GM23248 (cell line): ENCODE measurements at regions not wholly inside any gene's neighbourhood (a gene's known extent, or its start where the extent isn't known, plus 50 kb on each side); places are given as distances from the start of the nearest gene placed in this dataset.

Experiments used
- EZH2 ChIP-seq: fragments of 200-600 bp; sonication (generic); IDR thresholded peaks from 2 replicates; pipeline ENCODE4 v1.6.1; 2018; ENCODE audit warnings: antibody characterized with exemption, mild to moderate bottlenecking; ENCODE audit not compliant: insufficient read depth, poor library complexity, severe bottlenecking
- EZH2phosphoT487 ChIP-seq: fragments of 200-600 bp; sonication (generic); IDR thresholded peaks from 2 replicates; pipeline ENCODE4 v1.6.1; 2018; ENCODE audit warnings: antibody characterized with exemption, moderate library complexity, mild to moderate bottlenecking, low read depth; ENCODE audit not compliant: insufficient read depth

- TF ChIP-seq EZH2phosphoT487 (no peak), EZH2 (no peak)
Observed at GRCh38 chr18:3333056-3333720, 71.3 kb downstream of the MYL12B start.
